SK-N-SH treated with all-trans-retinoic acid at 6 μM for 48 hours (cell line): ENCODE measurements at regions not wholly inside any gene's neighbourhood (a gene's known extent, or its start where the extent isn't known, plus 50 kb on each side); places are given as distances from the start of the nearest gene placed in this dataset.
A peak's percentile ranks its signal among the peaks of the same experiment; 100 is the strongest.
"Not testable (repeated sequence)": the region's sequence is repeated elsewhere in the genome, so short reads cannot be mapped to it uniquely, and the experiment has no call there.

Source experiments
- ATAC-seq: fragments of 200-7000 bp; cut with Tn5 transposase; 3 replicates; pipeline ENCODE4 v1.9.1; 2020; ENCODE audit warnings: mild to moderate bottlenecking, moderate library complexity
- ARNTL ChIP-seq: fragments of 450-650 bp; formaldehyde crosslinking; IDR thresholded peaks from 2 replicates; pipeline ENCODE4 v1.5.0; 2020; ENCODE audit warnings: low read depth, mild to moderate bottlenecking, moderate library complexity, borderline replicate concordance
- CSDC2 ChIP-seq: fragments of 250-450 bp; sonication (Bioruptor Pico); IDR thresholded peaks from 2 replicates; pipeline ENCODE4 v1.5.0; 2020; ENCODE audit warnings: mild to moderate bottlenecking, moderate library complexity
- CSRNP3 ChIP-seq: fragments of 250-450 bp; sonication (Bioruptor Pico); IDR thresholded peaks from 2 replicates; pipeline ENCODE4 v1.5.1; 2021; ENCODE audit warnings: mild to moderate bottlenecking, moderate library complexity
- GLIS3 ChIP-seq: fragments of 250-450 bp; sonication (Bioruptor Pico); IDR thresholded peaks from 2 replicates; pipeline ENCODE4 v1.5.0; 2020; ENCODE audit warnings: mild to moderate bottlenecking, moderate library complexity
- ISL1 ChIP-seq: fragments of 250-450 bp; sonication (Bioruptor Pico); IDR thresholded peaks from 2 replicates; pipeline ENCODE4 v2.1.2; 2022; ENCODE audit warnings: mild to moderate bottlenecking, moderate library complexity
- OSR1 ChIP-seq: fragments of 250-450 bp; sonication (Bioruptor Pico); IDR thresholded peaks from 2 replicates; pipeline ENCODE4 v1.8.0; 2022; ENCODE audit warnings: moderate library complexity, mild to moderate bottlenecking, inconsistent platforms
- PATZ1 ChIP-seq: fragments of 250-450 bp; sonication (Bioruptor Pico); IDR thresholded peaks from 2 replicates; pipeline ENCODE4 v1.8.0; 2020; ENCODE audit warnings: mild to moderate bottlenecking, moderate library complexity, borderline replicate concordance
- PPARA ChIP-seq: fragments of 250-450 bp; sonication (Bioruptor Pico); IDR thresholded peaks from 2 replicates; pipeline ENCODE4 v1.5.0; 2020; ENCODE audit warnings: mild to moderate bottlenecking, borderline replicate concordance
- RARB ChIP-seq: fragments of 250-450 bp; sonication (Bioruptor Pico); IDR thresholded peaks from 2 replicates; pipeline ENCODE4 v1.8.0; 2021; ENCODE audit warnings: mild to moderate bottlenecking, moderate library complexity
- SNAI2 ChIP-seq: fragments of 250-450 bp; sonication (Bioruptor Pico); IDR thresholded peaks from 2 replicates; pipeline ENCODE4 v1.5.0; 2020; ENCODE audit warnings: mild to moderate bottlenecking, moderate library complexity
- TCF4 ChIP-seq: fragments of 250-450 bp; sonication (Bioruptor Pico); IDR thresholded peaks from 2 replicates; pipeline ENCODE4 v1.8.0; 2021; ENCODE audit warnings: mild to moderate bottlenecking, moderate library complexity, borderline replicate concordance
- TOX ChIP-seq: fragments of 250-450 bp; sonication (Bioruptor Pico); IDR thresholded peaks from 2 replicates; pipeline ENCODE4 v1.8.0; 2021; ENCODE audit warnings: mild to moderate bottlenecking, moderate library complexity, borderline replicate concordance
- ZC3H10 ChIP-seq: fragments of 250-450 bp; sonication (Bioruptor Pico); IDR thresholded peaks from 2 replicates; pipeline ENCODE4 v1.5.1; 2021; ENCODE audit warnings: mild to moderate bottlenecking, moderate library complexity
- ZFP3 ChIP-seq: fragments of 250-450 bp; sonication (Bioruptor Pico); IDR thresholded peaks from 2 replicates; pipeline ENCODE4 v1.5.0; 2020; ENCODE audit warnings: mild to moderate bottlenecking, moderate library complexity
- ZFP30 ChIP-seq: fragments of 450-650 bp; formaldehyde crosslinking; IDR thresholded peaks from 2 replicates; pipeline ENCODE4 v1.5.0; 2022; ENCODE audit warnings: mild to moderate bottlenecking, moderate library complexity
- ZNF8 ChIP-seq: fragments of 450-650 bp; formaldehyde crosslinking; IDR thresholded peaks from 2 replicates; pipeline ENCODE4 v1.5.0; 2020; ENCODE audit warnings: mild to moderate bottlenecking, moderate library complexity
- TF ChIP-seq, protein P1 (sequence below): fragments of 250-450 bp; sonication (Bioruptor Pico); IDR thresholded peaks from 2 replicates; pipeline ENCODE4 v1.5.0; 2020; ENCODE audit warnings: mild to moderate bottlenecking, moderate library complexity
- TF ChIP-seq, protein P2 (sequence below): fragments of 250-450 bp; sonication (Bioruptor Pico); IDR thresholded peaks from 2 replicates; pipeline ENCODE4 v1.8.0; 2021; ENCODE audit warnings: low read depth, mild to moderate bottlenecking, moderate library complexity, borderline replicate concordance
- TF ChIP-seq, protein P3 (sequence below): fragments of 250-450 bp; sonication (Bioruptor Pico); IDR thresholded peaks from 2 replicates; pipeline ENCODE4 v1.5.1; 2020; ENCODE audit warnings: low read depth, mild to moderate bottlenecking, moderate library complexity

DNA sequence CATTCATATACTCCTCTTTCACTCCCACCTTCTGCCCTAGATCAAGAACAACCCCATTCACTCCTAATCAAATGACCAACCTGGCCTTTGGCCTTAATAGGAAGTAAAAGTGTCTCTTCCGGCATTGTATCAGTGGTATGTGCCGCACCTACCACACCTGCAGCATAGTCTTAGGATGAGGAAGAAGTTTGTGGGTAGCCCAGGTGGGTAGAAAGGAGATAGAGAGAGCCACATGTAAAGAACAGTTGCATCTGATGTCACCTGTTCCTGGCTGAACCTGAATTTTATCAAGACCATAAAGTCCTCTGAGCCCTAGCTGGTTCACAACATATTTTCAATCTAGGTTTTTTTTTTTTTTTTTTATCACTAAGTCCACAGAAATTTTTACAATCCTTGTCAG is 55.5 kb upstream of the PTPN12 start (continued):
- TF ChIP-seq, protein P1, sequence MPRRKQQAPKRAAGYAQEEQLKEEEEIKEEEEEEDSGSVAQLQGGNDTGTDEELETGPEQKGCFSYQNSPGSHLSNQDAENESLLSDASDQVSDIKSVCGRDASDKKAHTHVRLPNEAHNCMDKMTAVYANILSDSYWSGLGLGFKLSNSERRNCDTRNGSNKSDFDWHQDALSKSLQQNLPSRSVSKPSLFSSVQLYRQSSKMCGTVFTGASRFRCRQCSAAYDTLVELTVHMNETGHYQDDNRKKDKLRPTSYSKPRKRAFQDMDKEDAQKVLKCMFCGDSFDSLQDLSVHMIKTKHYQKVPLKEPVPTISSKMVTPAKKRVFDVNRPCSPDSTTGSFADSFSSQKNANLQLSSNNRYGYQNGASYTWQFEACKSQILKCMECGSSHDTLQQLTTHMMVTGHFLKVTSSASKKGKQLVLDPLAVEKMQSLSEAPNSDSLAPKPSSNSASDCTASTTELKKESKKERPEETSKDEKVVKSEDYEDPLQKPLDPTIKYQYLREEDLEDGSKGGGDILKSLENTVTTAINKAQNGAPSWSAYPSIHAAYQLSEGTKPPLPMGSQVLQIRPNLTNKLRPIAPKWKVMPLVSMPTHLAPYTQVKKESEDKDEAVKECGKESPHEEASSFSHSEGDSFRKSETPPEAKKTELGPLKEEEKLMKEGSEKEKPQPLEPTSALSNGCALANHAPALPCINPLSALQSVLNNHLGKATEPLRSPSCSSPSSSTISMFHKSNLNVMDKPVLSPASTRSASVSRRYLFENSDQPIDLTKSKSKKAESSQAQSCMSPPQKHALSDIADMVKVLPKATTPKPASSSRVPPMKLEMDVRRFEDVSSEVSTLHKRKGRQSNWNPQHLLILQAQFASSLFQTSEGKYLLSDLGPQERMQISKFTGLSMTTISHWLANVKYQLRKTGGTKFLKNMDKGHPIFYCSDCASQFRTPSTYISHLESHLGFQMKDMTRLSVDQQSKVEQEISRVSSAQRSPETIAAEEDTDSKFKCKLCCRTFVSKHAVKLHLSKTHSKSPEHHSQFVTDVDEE: no peak
- no peak for TF ChIP-seq ZNF8 (CRISPR knock-in tag)
- TF ChIP-seq, protein P2, sequence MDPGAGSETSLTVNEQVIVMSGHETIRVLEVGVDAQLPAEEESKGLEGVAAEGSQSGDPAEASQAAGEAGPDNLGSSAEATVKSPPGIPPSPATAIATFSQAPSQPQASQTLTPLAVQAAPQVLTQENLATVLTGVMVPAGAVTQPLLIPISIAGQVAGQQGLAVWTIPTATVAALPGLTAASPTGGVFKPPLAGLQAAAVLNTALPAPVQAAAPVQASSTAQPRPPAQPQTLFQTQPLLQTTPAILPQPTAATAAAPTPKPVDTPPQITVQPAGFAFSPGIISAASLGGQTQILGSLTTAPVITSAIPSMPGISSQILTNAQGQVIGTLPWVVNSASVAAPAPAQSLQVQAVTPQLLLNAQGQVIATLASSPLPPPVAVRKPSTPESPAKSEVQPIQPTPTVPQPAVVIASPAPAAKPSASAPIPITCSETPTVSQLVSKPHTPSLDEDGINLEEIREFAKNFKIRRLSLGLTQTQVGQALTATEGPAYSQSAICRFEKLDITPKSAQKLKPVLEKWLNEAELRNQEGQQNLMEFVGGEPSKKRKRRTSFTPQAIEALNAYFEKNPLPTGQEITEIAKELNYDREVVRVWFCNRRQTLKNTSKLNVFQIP (CRISPR knock-in tag): no peak
- no peak for TF ChIP-seq ZFP30 (CRISPR knock-in tag)
- TF ChIP-seq, all 23 proteins: peak for 0

DNA sequence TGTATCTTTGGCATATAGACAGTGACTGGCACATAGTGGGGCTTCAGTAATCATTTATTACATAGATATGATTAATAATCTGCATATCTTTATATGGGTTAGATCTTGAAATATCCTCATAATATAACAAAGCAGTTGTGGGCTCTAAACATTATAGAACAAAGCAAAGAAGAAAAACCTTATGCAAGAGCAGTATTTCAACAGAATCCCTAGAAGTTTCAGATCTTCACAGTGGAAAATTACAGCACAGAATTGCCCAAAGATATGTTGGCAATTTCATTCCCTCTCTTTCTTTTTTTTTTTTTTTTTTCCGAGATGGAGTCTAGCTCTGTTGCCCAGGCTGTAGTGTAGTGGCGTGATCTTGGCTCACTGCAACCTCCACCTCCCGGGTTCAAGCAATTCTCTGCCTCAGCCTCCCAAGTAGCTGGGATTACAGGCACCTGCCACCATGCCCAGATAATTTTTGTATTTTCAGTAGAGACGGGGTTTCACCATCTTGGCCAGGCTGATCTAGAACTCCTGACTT is 56.9 kb upstream of the PTPN12 start:
- ATAC-seq: not testable (repeated sequence)

DNA sequence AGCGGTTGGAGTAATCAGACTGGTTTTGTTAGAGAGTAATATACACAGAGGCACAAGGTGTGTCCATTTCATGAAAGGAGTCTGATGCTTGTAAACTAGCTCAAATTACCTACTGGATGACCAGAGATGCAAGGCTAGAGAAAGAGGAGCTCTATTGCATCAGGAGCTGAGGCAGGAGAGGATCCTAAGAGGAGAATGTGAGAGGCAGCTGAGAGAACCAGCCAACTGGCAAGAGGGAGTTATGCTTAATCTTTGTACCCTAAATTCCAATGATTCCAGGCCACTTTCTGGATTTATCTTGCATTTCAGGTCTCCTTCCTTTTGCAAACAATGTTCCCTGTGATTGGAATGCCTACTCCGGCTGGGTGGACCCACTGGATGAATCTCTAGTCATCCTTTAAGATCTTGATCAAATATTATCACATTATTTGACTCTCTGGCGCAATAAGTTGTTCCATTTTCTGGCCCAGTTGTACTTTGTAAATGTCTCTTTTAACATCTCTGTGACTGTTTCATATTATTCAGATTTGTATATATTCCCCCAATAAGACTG is 57.5 kb upstream of the PTPN12 start:
- TF ChIP-seq TOX (CRISPR knock-in tag) (no peak), RARB (CRISPR knock-in tag) (no peak), PPARA (CRISPR knock-in tag) (no peak), OSR1 (no peak), ISL1 (0 out of 2 replicates have a peak, but pooled peaks have one; percentile 13)
- TF ChIP-seq, protein P3, sequence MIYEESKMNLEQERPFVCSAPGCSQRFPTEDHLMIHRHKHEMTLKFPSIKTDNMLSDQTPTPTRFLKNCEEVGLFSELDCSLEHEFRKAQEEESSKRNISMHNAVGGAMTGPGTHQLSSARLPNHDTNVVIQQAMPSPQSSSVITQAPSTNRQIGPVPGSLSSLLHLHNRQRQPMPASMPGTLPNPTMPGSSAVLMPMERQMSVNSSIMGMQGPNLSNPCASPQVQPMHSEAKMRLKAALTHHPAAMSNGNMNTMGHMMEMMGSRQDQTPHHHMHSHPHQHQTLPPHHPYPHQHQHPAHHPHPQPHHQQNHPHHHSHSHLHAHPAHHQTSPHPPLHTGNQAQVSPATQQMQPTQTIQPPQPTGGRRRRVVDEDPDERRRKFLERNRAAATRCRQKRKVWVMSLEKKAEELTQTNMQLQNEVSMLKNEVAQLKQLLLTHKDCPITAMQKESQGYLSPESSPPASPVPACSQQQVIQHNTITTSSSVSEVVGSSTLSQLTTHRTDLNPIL (CRISPR knock-in tag): no peak
- no peak; the same call in 2 of the 3 replicates for ATAC-seq

DNA sequence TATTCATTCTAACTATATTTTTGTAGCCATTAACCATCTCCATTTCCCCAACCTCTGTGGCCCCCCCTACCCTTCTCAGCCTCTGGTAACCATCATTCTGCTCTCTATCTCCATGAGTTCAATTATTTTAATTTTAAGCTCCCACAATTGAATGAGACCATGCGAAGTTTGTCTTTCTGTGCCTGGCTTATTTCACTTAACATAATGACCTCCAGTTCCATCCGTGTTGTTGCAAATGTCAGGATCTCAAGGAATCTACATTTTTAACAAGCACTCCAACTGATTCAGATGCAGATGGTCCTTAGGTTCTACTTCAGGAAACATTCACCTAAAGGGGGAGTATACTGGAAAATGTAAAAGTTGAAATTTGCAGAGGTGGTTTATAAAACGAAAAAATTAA is 60.2 kb upstream of the PTPN12 start:
- peak; percentile 19; the same call in 1 of the 3 replicates for ATAC-seq
- TF ChIP-seq RARB (CRISPR knock-in tag) (no peak), CSDC2 (CRISPR knock-in tag) (peak; percentile 71; the same call in 1 of the 2 replicates), OSR1 (no peak), CSRNP3 (CRISPR knock-in tag) (peak; percentile 79; the same call in 1 of the 2 replicates), GLIS3 (CRISPR knock-in tag) (0 out of 2 replicates have a peak, but pooled peaks have one; percentile 40), ZC3H10 (CRISPR knock-in tag) (peak; percentile 23; the same call in 1 of the 2 replicates), TOX (CRISPR knock-in tag) (no peak), ARNTL (CRISPR knock-in tag) (no peak), TCF4 (CRISPR knock-in tag) (peak; percentile 91), ZFP3 (no peak), PATZ1 (peak; percentile 91), ZNF8 (CRISPR knock-in tag) (no peak), SNAI2 (CRISPR knock-in tag) (peak; percentile 86)
- TF ChIP-seq, protein P1: peak; percentile 80
- TF ChIP-seq, protein P3 (CRISPR knock-in tag): peak; percentile 77; the same call in 1 of the 2 replicates
- TF ChIP-seq, protein P2 (CRISPR knock-in tag): peak; percentile 83; the same call in 1 of the 2 replicates
